ENCODE measurements at regions not wholly inside any gene's neighbourhood (a gene's known extent, or its start where the extent isn't known, plus 50 kb on each side); places are given as distances from the start of the nearest gene placed in this dataset.

DNA sequence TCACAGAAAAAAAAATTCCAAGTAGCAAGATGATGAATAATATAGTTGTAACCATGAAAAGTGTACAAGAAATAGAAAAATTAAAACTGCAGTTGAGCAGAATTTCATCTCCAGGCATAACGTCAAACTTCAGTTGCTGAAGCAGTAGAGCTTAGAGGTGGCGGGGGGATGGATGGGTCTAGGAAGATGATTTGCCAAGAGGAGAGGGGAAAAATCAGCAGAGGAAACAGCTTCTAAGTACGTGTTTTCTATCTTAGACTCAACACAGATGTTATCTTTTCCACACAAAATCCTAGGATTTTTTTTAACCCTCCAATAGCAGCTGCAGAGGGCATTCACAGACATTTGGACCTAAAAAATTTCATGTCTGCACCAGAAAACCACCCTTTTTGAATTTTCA lies 136.0 kb downstream of the OPN5 start:
- no peaks in the 10 kb centered on the region for H3K9me1 ChIP-seq (ENCODE audit: control insufficient read depth, insufficient read depth, low read length)
- H4K20me1 ChIP-seq (replicated peaks; ENCODE audit: control insufficient read depth, insufficient read depth, low read length): no peaks in the 10 kb centered on the region
- POLR2A ChIA-PET: no interaction called here
- in situ Hi-C loops (cut with MboI) (no loop called here), intact Hi-C loops (cut with micrococcal nuclease) (no loop called here)
- H3K27ac ChIP-seq (ENCODE audit: extremely low read depth, low read depth, low read length): no peak overlapping the region
- no peak overlapping the region for H3K9ac ChIP-seq (ENCODE audit: insufficient read depth in 1 of 2, low read depth in 2 of 2, low read length in 2 of 2)
- no peak overlapping the region for H3K4me3 ChIP-seq
- H3K4me1 ChIP-seq (replicated peaks in 1 of 2; ENCODE audit: control insufficient read depth in 2 of 2, insufficient read depth in 2 of 2, low read length in 2 of 2): no peaks in the 10 kb centered on the region
- no peak for DNase-seq (ENCODE audit: extremely low read depth in 1 of 4, low spot score in 3 of 4)
- no peaks in the 10 kb centered on the region for H3K27me3 ChIP-seq (ENCODE audit: control insufficient read depth in 2 of 2, insufficient read depth in 2 of 2, low read length in 2 of 2)
- no peak overlapping the region for H3K4me2 ChIP-seq (ENCODE audit: insufficient read depth, low read length)
- no peaks in the 10 kb centered on the region for H3K36me3 ChIP-seq (ENCODE audit: control insufficient read depth, insufficient read depth, low read length)
- no peak for FAIRE-seq
- BruUV-seq (replicated peaks): no TSS peak
- no peaks in the 10 kb centered on the region for H3K79me2 ChIP-seq (ENCODE audit: control insufficient read depth, insufficient read depth, low read length)
- no peak overlapping the region for H2AFZ ChIP-seq (ENCODE audit: low read depth, low read length)
- no peaks in the 10 kb centered on the region for H3K9me3 ChIP-seq (replicated peaks; ENCODE audit: control insufficient read depth, insufficient read depth, low read depth, low read length)
- CTCF ChIA-PET (ENCODE audit: low intra/inter-chr PET ratio): no interaction called here
- WGBS (ENCODE audit: insufficient coverage, low coverage, missing lambda C conversion rate): 2% methylated on average over 3 of the region's 3 CpGs
- no peak for ATAC-seq
- TF ChIP-seq SMARCE1 (IDR thresholded peaks at IDR 0.05) (no peak), CBX2 (IDR thresholded peaks at IDR 0.05; ENCODE audit: insufficient read depth, low read length, poor library complexity, severe bottlenecking) (no peak), MEF2D (tag; conservative IDR thresholded peaks at IDR 0.05; ENCODE audit: low read depth) (no peak), MXI1 (IDR thresholded peaks at IDR 0.05; ENCODE audit: low read depth, low read length) (no peak), FOSL1 (tag; conservative IDR thresholded peaks at IDR 0.05) (no peak), KLF1 (tag; IDR thresholded peaks at IDR 0.05) (no peak), TCF7L2 (IDR thresholded peaks at IDR 0.05; ENCODE audit: low read depth, low read length) (no peak), RHOXF2B (CRISPR knock-in tag; conservative IDR thresholded peaks at IDR 0.05) (no peak), ERF (CRISPR knock-in tag; IDR thresholded peaks at IDR 0.05) (no peak)
- TF ChIP-seq, protein P1, sequence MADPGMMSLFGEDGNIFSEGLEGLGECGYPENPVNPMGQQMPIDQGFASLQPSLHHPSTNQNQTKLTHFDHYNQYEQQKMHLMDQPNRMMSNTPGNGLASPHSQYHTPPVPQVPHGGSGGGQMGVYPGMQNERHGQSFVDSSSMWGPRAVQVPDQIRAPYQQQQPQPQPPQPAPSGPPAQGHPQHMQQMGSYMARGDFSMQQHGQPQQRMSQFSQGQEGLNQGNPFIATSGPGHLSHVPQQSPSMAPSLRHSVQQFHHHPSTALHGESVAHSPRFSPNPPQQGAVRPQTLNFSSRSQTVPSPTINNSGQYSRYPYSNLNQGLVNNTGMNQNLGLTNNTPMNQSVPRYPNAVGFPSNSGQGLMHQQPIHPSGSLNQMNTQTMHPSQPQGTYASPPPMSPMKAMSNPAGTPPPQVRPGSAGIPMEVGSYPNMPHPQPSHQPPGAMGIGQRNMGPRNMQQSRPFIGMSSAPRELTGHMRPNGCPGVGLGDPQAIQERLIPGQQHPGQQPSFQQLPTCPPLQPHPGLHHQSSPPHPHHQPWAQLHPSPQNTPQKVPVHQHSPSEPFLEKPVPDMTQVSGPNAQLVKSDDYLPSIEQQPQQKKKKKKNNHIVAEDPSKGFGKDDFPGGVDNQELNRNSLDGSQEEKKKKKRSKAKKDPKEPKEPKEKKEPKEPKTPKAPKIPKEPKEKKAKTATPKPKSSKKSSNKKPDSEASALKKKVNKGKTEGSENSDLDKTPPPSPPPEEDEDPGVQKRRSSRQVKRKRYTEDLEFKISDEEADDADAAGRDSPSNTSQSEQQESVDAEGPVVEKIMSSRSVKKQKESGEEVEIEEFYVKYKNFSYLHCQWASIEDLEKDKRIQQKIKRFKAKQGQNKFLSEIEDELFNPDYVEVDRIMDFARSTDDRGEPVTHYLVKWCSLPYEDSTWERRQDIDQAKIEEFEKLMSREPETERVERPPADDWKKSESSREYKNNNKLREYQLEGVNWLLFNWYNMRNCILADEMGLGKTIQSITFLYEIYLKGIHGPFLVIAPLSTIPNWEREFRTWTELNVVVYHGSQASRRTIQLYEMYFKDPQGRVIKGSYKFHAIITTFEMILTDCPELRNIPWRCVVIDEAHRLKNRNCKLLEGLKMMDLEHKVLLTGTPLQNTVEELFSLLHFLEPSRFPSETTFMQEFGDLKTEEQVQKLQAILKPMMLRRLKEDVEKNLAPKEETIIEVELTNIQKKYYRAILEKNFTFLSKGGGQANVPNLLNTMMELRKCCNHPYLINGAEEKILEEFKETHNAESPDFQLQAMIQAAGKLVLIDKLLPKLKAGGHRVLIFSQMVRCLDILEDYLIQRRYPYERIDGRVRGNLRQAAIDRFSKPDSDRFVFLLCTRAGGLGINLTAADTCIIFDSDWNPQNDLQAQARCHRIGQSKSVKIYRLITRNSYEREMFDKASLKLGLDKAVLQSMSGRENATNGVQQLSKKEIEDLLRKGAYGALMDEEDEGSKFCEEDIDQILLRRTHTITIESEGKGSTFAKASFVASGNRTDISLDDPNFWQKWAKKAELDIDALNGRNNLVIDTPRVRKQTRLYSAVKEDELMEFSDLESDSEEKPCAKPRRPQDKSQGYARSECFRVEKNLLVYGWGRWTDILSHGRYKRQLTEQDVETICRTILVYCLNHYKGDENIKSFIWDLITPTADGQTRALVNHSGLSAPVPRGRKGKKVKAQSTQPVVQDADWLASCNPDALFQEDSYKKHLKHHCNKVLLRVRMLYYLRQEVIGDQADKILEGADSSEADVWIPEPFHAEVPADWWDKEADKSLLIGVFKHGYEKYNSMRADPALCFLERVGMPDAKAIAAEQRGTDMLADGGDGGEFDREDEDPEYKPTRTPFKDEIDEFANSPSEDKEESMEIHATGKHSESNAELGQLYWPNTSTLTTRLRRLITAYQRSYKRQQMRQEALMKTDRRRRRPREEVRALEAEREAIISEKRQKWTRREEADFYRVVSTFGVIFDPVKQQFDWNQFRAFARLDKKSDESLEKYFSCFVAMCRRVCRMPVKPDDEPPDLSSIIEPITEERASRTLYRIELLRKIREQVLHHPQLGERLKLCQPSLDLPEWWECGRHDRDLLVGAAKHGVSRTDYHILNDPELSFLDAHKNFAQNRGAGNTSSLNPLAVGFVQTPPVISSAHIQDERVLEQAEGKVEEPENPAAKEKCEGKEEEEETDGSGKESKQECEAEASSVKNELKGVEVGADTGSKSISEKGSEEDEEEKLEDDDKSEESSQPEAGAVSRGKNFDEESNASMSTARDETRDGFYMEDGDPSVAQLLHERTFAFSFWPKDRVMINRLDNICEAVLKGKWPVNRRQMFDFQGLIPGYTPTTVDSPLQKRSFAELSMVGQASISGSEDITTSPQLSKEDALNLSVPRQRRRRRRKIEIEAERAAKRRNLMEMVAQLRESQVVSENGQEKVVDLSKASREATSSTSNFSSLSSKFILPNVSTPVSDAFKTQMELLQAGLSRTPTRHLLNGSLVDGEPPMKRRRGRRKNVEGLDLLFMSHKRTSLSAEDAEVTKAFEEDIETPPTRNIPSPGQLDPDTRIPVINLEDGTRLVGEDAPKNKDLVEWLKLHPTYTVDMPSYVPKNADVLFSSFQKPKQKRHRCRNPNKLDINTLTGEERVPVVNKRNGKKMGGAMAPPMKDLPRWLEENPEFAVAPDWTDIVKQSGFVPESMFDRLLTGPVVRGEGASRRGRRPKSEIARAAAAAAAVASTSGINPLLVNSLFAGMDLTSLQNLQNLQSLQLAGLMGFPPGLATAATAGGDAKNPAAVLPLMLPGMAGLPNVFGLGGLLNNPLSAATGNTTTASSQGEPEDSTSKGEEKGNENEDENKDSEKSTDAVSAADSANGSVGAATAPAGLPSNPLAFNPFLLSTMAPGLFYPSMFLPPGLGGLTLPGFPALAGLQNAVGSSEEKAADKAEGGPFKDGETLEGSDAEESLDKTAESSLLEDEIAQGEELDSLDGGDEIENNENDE (IDR thresholded peaks at IDR 0.05; ENCODE audit: low read depth, low read length): no peak
- TF ChIP-seq, protein P2, sequence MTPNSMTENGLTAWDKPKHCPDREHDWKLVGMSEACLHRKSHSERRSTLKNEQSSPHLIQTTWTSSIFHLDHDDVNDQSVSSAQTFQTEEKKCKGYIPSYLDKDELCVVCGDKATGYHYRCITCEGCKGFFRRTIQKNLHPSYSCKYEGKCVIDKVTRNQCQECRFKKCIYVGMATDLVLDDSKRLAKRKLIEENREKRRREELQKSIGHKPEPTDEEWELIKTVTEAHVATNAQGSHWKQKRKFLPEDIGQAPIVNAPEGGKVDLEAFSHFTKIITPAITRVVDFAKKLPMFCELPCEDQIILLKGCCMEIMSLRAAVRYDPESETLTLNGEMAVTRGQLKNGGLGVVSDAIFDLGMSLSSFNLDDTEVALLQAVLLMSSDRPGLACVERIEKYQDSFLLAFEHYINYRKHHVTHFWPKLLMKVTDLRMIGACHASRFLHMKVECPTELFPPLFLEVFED (CRISPR knock-in tag; conservative IDR thresholded peaks at IDR 0.05): no peak
